HG02943 (cell line): ENCODE measurements at regions not wholly inside any gene's neighbourhood (a gene's known extent, or its start where the extent isn't known, plus 50 kb on each side); places are given as distances from the start of the nearest gene placed in this dataset.
"Not testable (repeated sequence)": the region's sequence is repeated elsewhere in the genome, so short reads cannot be mapped to it uniquely, and the experiment has no call there.

Experiments
- ATAC-seq: cut with Tn5 transposase; IDR thresholded peaks from one replicate; pipeline ENCODE4 v1.9.1; 2021; ENCODE audit warnings: mild to moderate bottlenecking, low read depth, moderate library complexity; ENCODE audit not compliant: unreplicated experiment

DNA sequence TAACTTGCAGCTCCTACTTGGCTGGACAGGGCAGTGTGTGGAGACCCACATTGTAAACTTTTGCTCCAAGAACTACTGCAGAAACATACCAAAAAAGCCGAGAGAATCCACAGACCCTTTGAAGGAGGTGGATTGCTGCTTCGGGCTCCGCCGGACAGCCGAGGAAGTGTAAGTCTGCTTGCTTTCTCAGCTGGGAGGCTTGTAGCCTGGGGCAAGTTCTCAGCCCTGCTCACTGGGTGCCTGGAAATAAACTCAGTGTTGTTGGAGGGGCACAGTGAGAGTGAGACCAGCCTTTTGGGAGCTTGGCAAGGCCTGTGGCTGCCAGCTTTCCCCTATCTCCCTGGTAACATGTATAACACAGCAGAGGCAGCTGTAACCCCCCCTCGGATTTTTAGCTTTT is 215.6 kb downstream of the SYK start:
- ATAC-seq: no peak

DNA sequence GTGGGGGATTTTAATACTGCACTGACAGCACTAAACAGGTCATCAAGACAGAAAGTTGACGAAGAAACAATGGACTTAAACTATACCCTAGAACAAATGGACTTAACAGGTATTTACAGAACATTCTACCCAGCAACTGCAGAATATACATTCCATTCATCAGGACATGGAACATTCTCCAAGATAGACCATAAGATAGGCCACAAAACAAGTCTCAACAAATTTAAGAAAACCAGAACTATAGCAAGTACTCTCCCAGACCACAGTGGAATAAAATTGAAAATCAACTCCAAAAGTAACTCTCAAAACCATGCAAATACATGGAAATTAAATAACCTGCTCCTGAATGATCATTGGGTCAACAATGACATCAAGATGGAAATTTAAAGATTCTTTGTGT is 218.3 kb downstream of the SYK start:
- not testable (repeated sequence) for ATAC-seq

DNA sequence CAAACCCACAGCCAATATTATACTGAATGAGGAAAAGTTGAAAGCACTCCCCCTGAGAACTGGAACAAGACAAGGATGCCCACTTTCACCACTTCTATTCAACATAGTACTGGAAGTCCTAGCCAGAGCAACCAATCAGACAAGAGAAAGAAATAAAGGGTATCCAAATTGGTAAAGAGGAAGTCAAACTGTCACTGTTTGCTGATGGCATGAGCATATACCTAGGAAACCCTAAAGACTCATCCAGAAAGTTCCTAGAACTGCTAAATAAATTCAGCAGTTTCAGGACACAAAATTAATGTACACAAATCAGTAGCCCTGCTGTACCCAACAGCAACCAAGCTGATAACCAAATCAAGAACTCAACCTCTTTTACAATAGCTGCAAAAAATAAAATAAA is 220.0 kb downstream of the SYK start:
- not testable (repeated sequence) for ATAC-seq

DNA sequence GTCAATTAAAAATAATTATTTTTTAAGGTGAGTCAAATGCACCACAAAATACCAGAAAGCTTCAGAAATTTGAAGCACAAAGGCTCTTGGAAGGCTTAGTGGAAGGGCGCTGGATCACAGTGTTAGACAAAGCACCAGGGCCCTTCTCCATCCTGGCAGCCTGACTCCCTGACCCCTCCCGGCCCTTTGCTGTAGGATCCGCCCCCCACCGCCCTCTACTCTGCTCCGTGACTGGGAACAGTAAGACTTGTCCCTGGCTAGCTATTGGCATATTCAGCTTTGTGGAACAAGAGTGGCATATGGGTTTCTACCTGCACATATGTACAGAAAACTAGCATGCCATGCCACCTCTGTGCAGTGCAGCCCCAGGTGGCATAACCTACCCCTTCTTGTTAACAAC is 222.1 kb downstream of the SYK start:
- ATAC-seq: no peak

DNA sequence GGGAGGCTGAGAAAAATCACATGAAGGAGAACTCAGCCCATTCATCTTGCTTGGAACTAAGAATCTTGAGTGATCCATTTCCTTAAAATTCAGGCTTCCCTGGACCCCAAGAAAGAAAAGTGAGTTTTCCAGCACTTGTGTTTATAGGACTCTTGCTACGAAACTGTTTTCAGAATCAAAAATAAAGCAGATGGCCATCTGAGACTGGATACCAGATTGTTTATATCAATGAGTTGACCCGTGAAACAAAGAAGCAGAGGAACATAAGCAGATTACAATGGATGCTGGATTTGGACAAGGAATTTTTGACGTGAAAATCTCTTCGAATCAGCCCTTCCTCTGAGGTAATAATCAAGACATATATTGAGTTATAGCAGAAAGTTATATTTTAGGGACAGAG is 223.2 kb downstream of the SYK start:
- no peak for ATAC-seq

DNA sequence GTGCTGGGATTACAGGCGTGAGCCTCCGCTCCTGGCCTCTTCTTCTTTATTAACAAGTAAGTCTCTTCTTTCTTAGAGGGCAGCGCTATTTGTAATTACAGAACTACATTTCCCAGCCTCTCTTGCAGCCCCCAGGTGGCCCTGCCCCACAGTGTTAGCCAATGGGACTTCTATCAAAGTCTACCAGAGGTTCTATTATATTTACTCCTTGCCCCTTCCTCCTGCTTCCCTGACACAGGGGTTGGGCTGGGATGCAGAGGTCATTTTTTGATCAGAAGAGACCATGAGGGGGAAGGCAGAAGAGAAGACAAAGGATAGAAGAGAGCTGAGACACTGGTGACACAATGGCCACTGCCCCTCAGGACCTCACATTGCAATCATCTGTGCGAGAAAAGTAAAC is 224.2 kb downstream of the SYK start:
- no peak for ATAC-seq

DNA sequence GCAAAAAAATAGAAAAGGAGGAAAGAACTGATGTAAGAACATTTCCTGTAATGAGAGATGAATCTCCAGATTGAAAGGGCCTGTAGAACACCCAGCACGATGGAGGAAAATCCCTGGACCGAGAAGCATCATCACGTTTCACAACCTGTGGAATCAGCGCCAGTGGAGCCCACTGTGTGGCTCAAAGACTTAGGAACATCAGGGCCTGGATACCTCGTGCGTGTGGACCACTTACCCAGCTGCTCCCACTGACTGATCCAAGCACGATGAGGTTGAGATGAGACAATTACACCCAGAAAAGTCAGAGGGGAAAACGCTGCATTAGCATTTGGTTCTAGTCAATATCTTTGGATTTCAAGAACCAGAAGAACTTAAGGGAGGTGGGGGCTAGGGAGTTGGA is 224.6 kb downstream of the SYK start:
- no peak for ATAC-seq

DNA sequence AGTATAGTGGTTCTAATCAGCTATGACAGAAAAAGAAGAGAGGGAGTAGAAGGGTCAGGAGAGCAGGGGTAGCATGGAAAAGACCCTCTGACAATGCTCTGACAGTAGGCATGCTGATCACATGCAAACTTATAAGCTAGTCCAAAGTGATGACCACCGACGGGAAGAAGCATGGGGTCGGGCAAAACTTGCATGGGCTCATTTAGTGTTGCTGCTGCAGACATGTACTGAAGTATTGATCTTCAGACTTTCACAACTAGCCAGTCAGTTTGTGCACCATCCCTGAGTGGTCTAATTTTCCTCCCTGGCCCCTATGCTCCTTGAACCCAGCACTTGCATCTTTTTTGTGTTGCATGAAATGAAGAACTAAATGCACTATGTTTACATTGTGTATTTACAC is 225.4 kb downstream of the SYK start:
- ATAC-seq: no peak

DNA sequence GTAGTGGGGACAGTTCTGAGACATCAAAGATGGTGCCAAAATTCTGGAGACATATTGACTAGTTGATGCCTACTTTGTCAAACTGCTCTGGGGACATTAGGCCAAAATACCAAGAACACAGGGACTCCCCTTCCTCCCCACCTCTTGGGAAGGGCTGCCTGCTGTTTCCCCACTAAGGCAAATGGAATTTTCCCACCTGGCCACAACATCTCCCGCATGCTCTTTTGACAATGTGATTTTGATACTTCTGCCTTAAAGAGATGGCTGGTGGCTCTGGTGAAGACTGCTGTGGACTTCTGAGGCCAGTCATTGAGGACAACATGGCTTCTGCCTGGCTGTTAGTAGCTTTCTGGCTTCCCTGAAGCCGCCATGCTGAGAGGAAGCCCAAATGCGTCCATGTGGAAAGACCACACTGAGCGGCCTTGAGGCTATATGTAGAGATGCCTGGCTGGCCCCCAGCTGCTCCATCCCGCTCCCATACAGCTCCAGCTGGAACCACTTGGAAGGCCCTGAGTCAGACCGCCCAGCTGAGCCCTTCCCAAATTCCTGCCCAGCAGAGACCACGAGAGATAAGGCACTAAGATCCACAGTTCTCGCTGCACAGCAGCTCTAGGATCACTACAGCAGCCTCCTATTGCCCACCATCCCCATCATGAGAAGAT is 226.7 kb downstream of the SYK start:
- no peak for ATAC-seq

DNA sequence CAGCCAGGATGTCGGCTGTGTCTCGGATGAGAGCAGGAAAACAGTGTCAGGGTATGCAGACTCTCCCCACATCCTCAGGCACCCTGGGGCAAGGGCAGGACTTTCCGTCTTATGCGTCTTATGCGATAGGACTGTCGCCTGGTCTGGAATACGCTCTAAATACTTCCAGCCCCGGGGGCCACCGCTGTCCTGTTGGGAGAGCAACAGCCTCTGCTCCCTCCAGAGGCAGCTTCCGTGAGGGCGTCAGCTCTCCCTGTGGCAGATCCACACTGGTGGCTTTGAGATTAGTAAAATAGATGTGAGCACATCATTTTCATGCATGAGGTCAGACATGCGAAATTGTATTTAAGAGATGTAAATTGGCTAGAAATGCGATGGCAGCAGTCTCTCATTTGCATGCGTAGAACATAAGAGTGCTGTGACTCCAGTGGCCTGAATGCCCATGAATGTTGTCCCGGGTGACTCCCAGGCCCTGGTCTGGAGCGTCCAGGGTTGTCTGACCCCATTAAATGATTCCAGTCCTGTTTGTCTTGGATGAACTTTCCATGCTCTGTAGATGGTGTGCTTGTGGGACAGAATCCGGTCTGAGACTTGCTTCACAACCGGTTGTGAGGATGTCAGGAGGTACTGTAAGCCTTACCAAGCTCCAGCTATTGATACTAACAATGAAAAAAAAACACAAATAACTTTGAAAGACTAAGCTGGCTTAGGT is 228.2 kb downstream of the SYK start:
- no peak for ATAC-seq

DNA sequence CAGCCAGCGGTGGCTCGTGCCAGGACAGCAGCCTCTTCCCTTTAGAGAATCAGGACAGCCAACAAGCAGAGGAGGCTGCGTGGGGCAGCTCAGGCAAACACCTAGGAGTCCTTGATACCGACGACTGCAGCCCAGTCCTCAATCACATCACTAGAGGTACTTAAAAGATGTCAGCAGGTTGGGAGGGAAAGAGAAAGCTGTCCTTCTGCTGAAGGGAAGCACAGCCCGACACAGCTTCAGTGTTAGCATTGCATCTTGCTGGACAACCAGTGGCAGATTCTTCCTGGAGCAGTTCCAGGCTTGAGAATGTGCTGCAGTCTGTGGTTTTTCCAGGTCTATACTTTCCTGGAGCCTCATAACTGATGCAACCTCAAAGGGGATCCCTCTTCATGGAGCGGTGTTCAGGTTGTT is 230.5 kb downstream of the SYK start:
- ATAC-seq: no peak

DNA sequence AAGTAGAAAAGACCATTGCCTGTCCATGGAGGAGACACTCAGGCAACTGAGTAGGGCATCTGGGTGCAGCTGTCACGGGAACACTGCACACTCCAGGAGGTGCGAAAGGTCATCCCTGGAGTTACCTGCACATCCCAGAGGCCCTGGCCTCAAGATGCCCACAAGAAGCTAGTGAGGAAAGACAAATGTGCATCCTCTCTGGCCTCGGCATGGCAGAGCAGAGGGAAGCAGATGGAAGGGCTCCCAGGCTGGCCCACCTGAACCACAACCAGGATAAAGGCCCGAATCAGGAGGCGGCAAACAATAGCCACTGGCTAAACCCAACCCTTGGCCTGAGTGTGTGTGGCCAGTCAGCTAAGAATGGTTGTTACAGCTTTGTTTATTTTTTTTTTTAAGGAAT is 231.7 kb downstream of the SYK start:
- ATAC-seq: no peak

DNA sequence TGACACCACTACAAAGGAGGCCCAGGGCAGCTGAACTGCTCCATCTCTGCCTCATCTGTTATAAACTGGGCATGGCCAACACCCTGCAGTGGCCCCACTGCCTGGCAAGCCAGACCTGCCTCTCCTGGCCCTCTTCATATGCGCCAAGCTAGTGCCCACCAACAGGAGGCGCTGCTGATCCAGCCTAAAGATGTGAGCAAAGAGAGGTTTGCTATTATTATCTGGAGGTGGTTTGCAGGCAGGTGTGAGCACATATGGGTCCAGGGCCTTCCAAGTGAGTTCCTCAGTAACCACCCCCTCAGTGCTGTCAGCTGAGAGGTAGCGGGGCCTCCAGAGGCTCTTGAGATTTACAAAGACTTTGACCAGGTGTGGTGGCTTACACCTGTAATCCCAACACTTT is 232.2 kb downstream of the SYK start:
- ATAC-seq: no peak

DNA sequence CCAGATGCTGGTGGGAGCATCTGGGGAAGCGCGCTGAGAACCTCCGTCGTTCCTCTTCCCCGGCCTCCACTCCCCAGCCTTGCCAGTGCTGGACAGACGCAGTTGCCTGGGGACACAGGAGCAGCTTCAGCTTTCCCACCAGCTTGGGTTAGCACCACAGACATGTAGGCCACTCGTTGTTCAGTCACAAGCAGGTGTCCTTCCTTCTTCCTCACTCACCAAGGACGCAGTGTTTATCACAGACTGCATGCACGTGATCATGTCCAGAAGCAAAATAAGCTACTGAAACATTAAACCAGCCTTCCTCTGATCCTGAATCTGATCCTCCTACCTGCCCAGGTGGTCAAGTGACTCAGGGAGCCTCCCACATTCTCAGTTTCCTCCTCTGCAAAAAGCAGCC is 232.9 kb downstream of the SYK start:
- ATAC-seq: no peak

DNA sequence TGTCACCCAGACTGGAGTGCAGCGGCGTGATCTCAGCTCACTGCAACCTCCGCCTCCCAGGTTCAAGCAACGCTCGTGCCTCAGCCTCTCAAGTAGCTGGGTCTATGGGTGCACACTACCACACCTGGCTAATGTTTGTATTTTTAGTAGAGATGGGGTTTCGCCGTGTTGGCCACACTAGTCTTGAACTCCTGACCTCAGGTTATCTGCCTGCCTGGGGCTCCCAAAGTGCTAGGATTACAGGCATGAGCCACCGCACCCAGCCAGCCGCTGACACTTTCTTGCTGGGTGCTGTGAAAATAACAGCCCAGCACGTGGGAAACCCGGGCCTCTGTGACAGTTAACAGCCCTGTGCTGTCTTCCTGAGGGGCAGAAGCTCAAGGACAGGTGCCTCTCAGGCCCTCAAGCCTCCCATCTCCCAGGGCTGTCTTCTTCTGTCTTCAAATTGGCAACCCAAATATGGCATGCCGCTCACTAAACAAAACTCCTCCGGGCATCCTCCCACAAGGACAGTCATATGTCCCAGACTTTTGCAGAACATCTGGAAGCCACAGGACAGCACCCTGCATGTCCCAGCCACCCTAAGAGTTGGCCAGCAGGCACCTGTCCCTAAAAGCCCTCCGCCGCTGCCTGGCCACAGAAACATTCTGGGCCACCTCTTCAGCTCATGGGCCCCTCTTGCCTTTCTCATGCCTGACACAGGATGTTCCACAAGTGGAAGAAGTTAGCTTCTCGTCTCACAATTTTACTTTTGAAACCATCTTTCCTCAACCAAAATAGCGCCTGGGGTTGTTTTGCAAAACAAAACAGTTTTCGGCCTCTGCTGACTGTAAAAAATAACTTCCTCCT is 233.6 kb downstream of the SYK start:
- no peak for ATAC-seq

DNA sequence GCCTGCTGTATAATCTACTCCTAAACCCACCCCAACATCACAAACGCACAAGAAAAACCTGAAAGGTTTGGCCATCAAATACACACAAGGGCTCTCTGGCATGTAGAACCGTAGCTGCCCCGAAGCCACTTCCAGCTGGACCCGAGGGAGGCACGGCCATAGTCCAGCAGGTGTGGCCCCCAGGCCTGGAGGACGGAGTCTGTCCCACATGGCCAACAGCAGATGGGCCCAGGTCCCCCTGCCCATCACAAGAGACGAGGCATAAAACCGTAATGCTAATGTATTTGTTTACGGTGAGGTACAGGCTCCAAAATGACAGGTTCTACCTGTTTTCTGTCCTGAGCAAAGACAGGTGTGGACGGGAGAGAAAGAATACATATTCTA is 234.2 kb downstream of the SYK start:
- no peak for ATAC-seq

DNA sequence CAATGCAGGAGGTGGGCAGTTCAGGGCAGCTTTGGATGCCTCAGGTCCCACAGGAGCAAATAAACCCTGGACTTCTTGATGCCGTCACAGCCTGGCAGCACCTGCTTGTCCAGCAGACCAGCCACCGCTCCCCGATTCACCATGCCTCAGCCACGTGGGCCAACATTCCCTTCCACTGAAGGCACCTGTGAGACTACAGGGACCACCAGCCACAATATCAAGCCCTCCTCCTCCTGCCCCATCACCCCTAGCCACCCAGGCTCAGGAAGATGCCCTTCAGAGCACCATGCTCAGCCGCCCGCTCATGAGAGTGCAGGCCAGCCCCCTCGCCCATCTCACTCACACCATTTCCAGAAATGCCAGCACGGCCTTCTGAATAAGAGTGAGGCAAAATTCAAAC is 234.7 kb downstream of the SYK start:
- ATAC-seq: no peak

DNA sequence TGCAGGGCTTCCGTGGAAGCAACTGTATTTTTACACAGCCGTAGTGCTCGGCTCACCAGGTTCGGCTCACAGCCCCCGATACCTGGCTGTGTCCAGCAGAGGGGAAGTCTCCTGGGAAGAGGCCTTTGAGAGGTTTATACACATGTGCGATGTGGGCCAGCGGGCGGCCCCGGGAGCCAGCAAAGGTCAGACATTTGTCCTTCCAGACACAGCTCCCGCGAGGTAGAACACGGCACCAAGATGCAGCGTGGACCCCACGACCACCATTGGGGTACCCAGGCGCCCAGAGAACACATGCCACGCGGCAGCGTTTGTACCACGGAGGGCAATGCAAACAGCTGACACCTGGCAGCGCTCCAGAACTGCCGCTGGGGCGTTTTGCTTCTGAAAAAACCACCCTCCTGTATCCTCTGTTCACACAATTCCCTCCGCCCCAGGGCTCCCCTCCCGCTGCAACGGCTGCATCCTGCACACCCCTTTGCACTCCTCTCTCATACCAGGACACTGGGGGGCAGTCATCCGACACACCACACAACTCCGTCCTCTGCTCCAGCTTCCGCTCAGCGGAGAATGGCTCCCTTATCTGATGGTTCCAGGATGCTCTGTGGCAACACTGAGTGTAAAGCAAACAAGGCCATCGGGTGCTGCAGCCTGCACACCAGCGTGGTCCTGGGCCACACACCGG is 235.3 kb downstream of the SYK start:
- no peak for ATAC-seq

DNA sequence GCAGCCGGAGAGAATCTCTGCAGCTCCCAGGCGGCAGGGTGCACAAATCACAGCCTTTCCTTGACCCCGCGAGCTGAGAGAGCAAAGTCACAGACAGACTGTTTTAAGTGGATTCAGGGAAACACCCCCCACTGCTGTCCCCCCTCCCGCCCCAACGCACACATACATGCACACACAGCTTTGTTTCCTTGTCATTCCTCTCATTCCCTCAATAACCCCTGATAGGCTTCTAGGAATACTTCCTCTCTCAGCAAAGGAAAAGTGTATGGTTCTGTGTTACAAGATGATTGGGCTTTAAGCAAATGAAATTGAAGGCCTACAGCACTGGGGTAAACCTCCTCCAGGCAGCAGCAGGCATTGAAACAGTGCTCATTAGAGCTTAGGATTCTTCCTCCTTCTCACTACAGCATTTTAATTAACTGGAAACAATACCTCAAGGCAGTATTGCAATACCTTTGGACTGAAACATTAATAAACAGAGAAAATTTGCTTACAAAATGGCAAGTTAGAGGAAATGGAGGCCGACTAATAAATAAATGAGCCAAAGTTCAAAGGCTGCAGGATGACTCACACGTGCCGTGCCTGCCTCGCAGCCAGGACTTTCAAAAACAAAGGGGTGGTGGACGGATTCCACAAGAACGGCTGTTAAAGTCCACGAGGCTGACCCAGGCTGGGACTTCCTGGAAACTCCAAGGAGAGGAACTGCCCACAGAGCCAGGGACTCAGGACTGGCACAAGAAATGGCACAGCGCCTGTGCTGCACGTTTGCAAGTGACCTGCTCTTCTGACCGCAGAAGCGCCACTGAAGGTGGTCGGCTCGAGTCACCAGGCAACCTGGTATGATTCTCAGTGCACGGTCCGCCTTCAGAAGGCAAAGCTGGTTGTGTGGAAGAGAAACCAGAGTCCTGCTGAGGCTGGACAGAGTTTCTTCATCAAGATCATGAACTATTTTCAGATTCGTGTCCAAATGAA is 236.2 kb downstream of the SYK start:
- ATAC-seq: no peak
